Endothelial cell of umbilical vein (primary cell): ENCODE measurements at regions not wholly inside any gene's neighbourhood (a gene's known extent, or its start where the extent isn't known, plus 50 kb on each side); places are given as distances from the start of the nearest gene placed in this dataset.

ENCODE experiments used
- BruUV-seq: library from RNA; stranded (reverse); fragments of 400-500 nt; replicated peaks from 2 replicates; lab custom pipeline; 2021; lab: Mats Ljungman, UMichigan
- CTCF ChIA-PET: fragments of 300-600, 350-600 bp; sonication (Branson Sonifier 250); formaldehyde crosslinking; loops from one replicate; lab custom pipeline; 2021; ENCODE audit warnings: antibody characterized with exemption, inconsistent platforms; lab: Charles Lee
- POLR2A ChIA-PET: fragments of 300-600, 350-600 bp; sonication (Branson Sonifier 250); formaldehyde crosslinking; loops from one replicate; lab custom pipeline; 2021; ENCODE audit warnings: antibody characterized with exemption, inconsistent platforms; lab: Charles Lee
- DNase-seq: peaks from one replicate; pipeline ENCODE4 v3.0.0-alpha.2; 2011; ENCODE audit warnings: low read depth, low spot score
- FAIRE-seq: peaks from 2 replicates; lab custom pipeline; 2011; peaks lifted over from hg19 to GRCh38; lab: Jason Lieb, UNC
- H2AFZ ChIP-seq: 2 replicates; pipeline ENCODE4 v1.6.0; 2012; ENCODE audit warnings: low read depth, low read length, control low read depth, inconsistent platforms
- H3K27ac ChIP-seq: 2 replicates; pipeline ENCODE4 v1.5.1; 2011; ENCODE audit warnings: low read depth, mild to moderate bottlenecking, control low read depth, low read length, moderate library complexity; ENCODE audit not compliant: insufficient read depth
- H3K27me3 ChIP-seq, 2 experiments: 2 replicates each; pipeline versions ENCODE4 v1.6.0 to v1.6.1; 2011; ENCODE audit warnings: low read length in 2 of 2, mixed read lengths in 1 of 2; ENCODE audit not compliant: control insufficient read depth in 2 of 2, insufficient read depth in 2 of 2
- H3K36me3 ChIP-seq, 2 experiments: 2 replicates in 1 of 2; 3 replicates in 1 of 2; pipeline ENCODE4 v1.5.1; 2011; ENCODE audit warnings: low read length in 2 of 2, mild to moderate bottlenecking in 1 of 2, moderate library complexity in 1 of 2; ENCODE audit not compliant: control insufficient read depth in 2 of 2, insufficient read depth in 2 of 2; ENCODE audit errors: extremely low read depth in 1 of 2
- H3K4me1 ChIP-seq: 3 replicates; pipeline ENCODE4 v1.5.1; 2011; ENCODE audit warnings: mild to moderate bottlenecking, low read length; ENCODE audit not compliant: control insufficient read depth, insufficient read depth; ENCODE audit errors: extremely low read depth
- H3K4me2 ChIP-seq: 2 replicates; pipeline ENCODE4 v1.6.1; 2011; ENCODE audit warnings: low read length, control low read depth, mixed read lengths; ENCODE audit not compliant: insufficient read depth
- H3K4me3 ChIP-seq, 3 experiments: fragments of 200-600 bp in 1 of 3; sonication (generic), shearing (Covaris generic) in 1 of 3; replicated peaks in 1 of 3; 2 replicates each; pipeline ENCODE4 v1.5.1; 2011 to 2016; ENCODE audit warnings: control low read depth in 3 of 3, low read length in 3 of 3, mild to moderate bottlenecking in 2 of 3, inconsistent platforms in 1 of 3, low read depth in 1 of 3, moderate library complexity in 1 of 3; ENCODE audit not compliant: insufficient read depth in 1 of 3
- H3K79me2 ChIP-seq: 2 replicates; pipeline ENCODE4 v1.6.0; 2012; ENCODE audit warnings: low read length, inconsistent platforms; ENCODE audit not compliant: control insufficient read depth, insufficient read depth
- H3K9ac ChIP-seq: replicated peaks from 2 replicates; pipeline ENCODE3; 2011; ENCODE audit warnings: low read length, control low read depth; ENCODE audit not compliant: insufficient read depth; ENCODE audit errors: extremely low read depth
- H3K9me1 ChIP-seq: replicated peaks from 3 replicates; pipeline ENCODE4 v1.6.0; 2011; ENCODE audit warnings: mild to moderate bottlenecking, low read length; ENCODE audit not compliant: control insufficient read depth, insufficient read depth; ENCODE audit errors: extremely low read depth
- H3K9me3 ChIP-seq: replicated peaks from 2 replicates; pipeline ENCODE4 v1.5.1; 2012; ENCODE audit warnings: low read length, inconsistent platforms; ENCODE audit not compliant: control insufficient read depth, insufficient read depth
- H4K20me1 ChIP-seq: replicated peaks from 2 replicates; pipeline ENCODE3; 2011; ENCODE audit warnings: mild to moderate bottlenecking, low read length; ENCODE audit not compliant: control insufficient read depth, insufficient read depth; ENCODE audit errors: extremely low read depth
- EZH2 ChIP-seq: IDR thresholded peaks from 2 replicates; pipeline ENCODE4 v1.6.1; 2012; ENCODE audit warnings: borderline replicate concordance, low read depth, mild to moderate bottlenecking, moderate library complexity, low read length, inconsistent platforms; ENCODE audit not compliant: severe bottlenecking
- FOS ChIP-seq: IDR thresholded peaks from 2 replicates; pipeline ENCODE4 v1.6.1; 2011; ENCODE audit warnings: mild to moderate bottlenecking, low read length, moderate library complexity, borderline replicate concordance; ENCODE audit not compliant: insufficient read depth
- GATA2 ChIP-seq: IDR thresholded peaks from 2 replicates; pipeline ENCODE4 v1.7.0; 2011; ENCODE audit warnings: low read depth, mild to moderate bottlenecking, moderate library complexity, mixed read lengths, low read length; ENCODE audit not compliant: insufficient read length, insufficient read depth
- JUN ChIP-seq: IDR thresholded peaks from 2 replicates; pipeline ENCODE4 v1.6.1; 2011; ENCODE audit warnings: borderline replicate concordance, low read depth; ENCODE audit not compliant: insufficient read length, insufficient read depth
- MYC ChIP-seq: IDR thresholded peaks from one replicate; pipeline ENCODE4 v1.6.1; 2011; ENCODE audit warnings: mild to moderate bottlenecking, low read depth, low read length
- POLR2A ChIP-seq: IDR thresholded peaks from 2 replicates; pipeline ENCODE4 v1.6.1; 2012; ENCODE audit warnings: low read depth, mild to moderate bottlenecking, control low read depth, low read length
- POLR2AphosphoS5 ChIP-seq: IDR thresholded peaks from 2 replicates; pipeline ENCODE4 v1.6.1; 2012; ENCODE audit warnings: low read depth, mild to moderate bottlenecking, control low read depth, low read length, moderate library complexity; ENCODE audit not compliant: insufficient read depth
- dilution Hi-C: fragments of 300-500 bp; cut with MboI; formaldehyde crosslinking; loops from one replicate; pipeline ENCODE4 v1.15.0; 2019; ENCODE audit warnings: low sequenced_read_pairs; ENCODE audit not compliant: extremely low pct_ligation_motif_present
- intact Hi-C: fragments of 100-400 bp; cut with micrococcal nuclease; formaldehyde crosslinking; loops from one replicate; pipeline ENCODE4 v1.10.0; 2022
- TF ChIP-seq, protein P1 (sequence below): IDR thresholded peaks from 2 replicates; pipeline ENCODE4 v1.6.1; 2011; ENCODE audit not compliant: insufficient read depth, insufficient read length
- TF ChIP-seq, protein P2 (sequence below), 2 donors: IDR thresholded peaks; 1 replicate in 1 of 2; 2 replicates in 1 of 2; pipeline ENCODE4 v1.5.1; 2011; ENCODE audit warnings: low read length in 2 of 2, mild to moderate bottlenecking in 2 of 2, moderate library complexity in 2 of 2, control low read depth in 1 of 2, inconsistent platforms in 1 of 2, low read depth in 1 of 2; ENCODE audit not compliant: insufficient read depth in 1 of 2; ENCODE audit errors: extremely low read depth in 1 of 2

DNA sequence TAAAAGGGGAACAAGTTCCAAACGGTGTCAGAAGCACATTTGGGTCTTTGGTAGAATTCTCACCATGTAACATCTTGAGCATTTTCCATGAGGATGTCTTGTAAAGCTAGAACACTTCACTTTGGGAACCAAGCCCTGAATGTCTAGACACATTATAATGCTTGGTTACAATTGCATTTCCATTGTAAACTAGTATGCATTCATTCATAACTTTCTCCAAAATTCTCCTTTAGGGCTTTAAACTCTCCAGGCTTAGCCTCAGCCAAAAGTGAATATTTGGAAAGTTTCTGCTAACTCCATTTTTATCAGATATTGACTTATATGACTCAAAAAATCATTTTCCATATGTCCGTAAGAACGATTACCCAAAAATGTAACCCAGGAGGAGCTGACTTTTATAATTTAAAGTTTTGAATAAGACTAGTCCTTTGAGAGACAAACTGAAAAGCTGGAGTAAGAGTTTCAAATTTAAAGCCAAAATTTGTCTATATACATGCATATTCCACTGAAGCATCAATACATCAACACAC lies 1170.4 kb downstream of the EFNB2 start:
- FAIRE-seq, result no peak
- dilution Hi-C loops, result no loop called here

More for the DNA sequence above, 1170.4 kb downstream of the EFNB2 start:
- intact Hi-C loops, result no loop called here
- no TSS peak for BruUV-seq
- Histone ChIP-seq H3K4me2 (no peak overlapping the region), H3K9me3 (no peaks in the 10 kb centered on the region), H3K4me3 (no peak overlapping the region), H4K20me1 (no peaks in the 10 kb centered on the region), H3K27me3 (no peaks in the 10 kb centered on the region), H3K9me1 (no peaks in the 10 kb centered on the region), H3K4me1 (no peaks in the 10 kb centered on the region), H3K27ac (no peak overlapping the region), H3K36me3 (no peaks in the 10 kb centered on the region), H3K9ac (no peak overlapping the region), H3K79me2 (no peaks in the 10 kb centered on the region), H2AFZ (no peak overlapping the region)
- POLR2A ChIA-PET, result no interaction called here
- TF ChIP-seq POLR2AphosphoS5 (no peak), FOS (no peak), GATA2 (no peak), EZH2 (no peak), POLR2A (no peak), MYC (no peak), JUN (no peak)
- TF ChIP-seq, protein P1, sequence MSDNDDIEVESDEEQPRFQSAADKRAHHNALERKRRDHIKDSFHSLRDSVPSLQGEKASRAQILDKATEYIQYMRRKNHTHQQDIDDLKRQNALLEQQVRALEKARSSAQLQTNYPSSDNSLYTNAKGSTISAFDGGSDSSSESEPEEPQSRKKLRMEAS, result no peak
- TF ChIP-seq, protein P2, sequence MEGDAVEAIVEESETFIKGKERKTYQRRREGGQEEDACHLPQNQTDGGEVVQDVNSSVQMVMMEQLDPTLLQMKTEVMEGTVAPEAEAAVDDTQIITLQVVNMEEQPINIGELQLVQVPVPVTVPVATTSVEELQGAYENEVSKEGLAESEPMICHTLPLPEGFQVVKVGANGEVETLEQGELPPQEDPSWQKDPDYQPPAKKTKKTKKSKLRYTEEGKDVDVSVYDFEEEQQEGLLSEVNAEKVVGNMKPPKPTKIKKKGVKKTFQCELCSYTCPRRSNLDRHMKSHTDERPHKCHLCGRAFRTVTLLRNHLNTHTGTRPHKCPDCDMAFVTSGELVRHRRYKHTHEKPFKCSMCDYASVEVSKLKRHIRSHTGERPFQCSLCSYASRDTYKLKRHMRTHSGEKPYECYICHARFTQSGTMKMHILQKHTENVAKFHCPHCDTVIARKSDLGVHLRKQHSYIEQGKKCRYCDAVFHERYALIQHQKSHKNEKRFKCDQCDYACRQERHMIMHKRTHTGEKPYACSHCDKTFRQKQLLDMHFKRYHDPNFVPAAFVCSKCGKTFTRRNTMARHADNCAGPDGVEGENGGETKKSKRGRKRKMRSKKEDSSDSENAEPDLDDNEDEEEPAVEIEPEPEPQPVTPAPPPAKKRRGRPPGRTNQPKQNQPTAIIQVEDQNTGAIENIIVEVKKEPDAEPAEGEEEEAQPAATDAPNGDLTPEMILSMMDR (IDR thresholded peaks at IDR 0.05; ENCODE audit: extremely low read depth in 1 of 2, insufficient read depth in 1 of 2, low read depth in 1 of 2, low read length in 2 of 2), result no peak
- CTCF ChIA-PET, result interaction anchor here (1.7 kb wide), 1 partner anchor 14 kb away, joined by 6 read pairs; no protein-coding TSS in a partner anchor
- no peak for DNase-seq
